HL-60 (cell line): ENCODE measurements at regions not wholly inside any gene's neighbourhood (a gene's known extent, or its start where the extent isn't known, plus 50 kb on each side); places are given as distances from the start of the nearest gene placed in this dataset.
A peak's percentile ranks its signal among the peaks of the same experiment; 100 is the strongest.

ENCODE experiments used
- DNase-seq, 2 experiments: peaks; one replicate each; pipeline ENCODE4 v3.0.0-alpha.2; 2010 to 2020; ENCODE audit warnings: low read depth in 1 of 2, low spot score in 1 of 2
- H3K27ac ChIP-seq: fragments of 250-450 bp; sonication (Bioruptor Pico); replicated peaks from 2 replicates; pipeline ENCODE4 v1.5.1; 2020; ENCODE audit warnings: mild to moderate bottlenecking, moderate library complexity
- H3K27me3 ChIP-seq: fragments of 250-450 bp; sonication (Bioruptor Pico); 2 replicates; pipeline ENCODE4 v1.5.1; 2021; ENCODE audit warnings: mild to moderate bottlenecking, moderate library complexity; ENCODE audit not compliant: insufficient read depth, poor library complexity, severe bottlenecking
- H3K4me3 ChIP-seq: replicated peaks from 2 replicates; pipeline ENCODE4 v1.5.1; 2011; ENCODE audit warnings: mild to moderate bottlenecking, control low read depth, low read length; ENCODE audit not compliant: insufficient read depth
- CTCF ChIP-seq: IDR thresholded peaks from one replicate; pipeline ENCODE4 v1.5.1; 2011; ENCODE audit warnings: low read length, control low read depth, inconsistent platforms; ENCODE audit not compliant: insufficient read depth
- GABPA ChIP-seq: IDR thresholded peaks from 2 replicates; pipeline ENCODE4 v1.6.1; 2012; ENCODE audit warnings: low read depth
- POLR2AphosphoS5 ChIP-seq: IDR thresholded peaks from 2 replicates; pipeline ENCODE4 v1.6.1; 2012; ENCODE audit warnings: low read depth
- SPI1 ChIP-seq: IDR thresholded peaks from 2 replicates; pipeline ENCODE4 v1.6.1; 2012; ENCODE audit warnings: low read depth, mild to moderate bottlenecking, borderline replicate concordance
- TF ChIP-seq, protein P1 (sequence below): IDR thresholded peaks from 2 replicates; pipeline ENCODE4 v1.6.1; 2012; ENCODE audit warnings: low read depth; ENCODE audit not compliant: insufficient replicate concordance

- Histone ChIP-seq H3K27me3 (no peaks in the 10 kb centered on the region), H3K4me3 (no peak overlapping the region), H3K27ac (no peak overlapping the region)
- peak in 1 of 2 experiments; percentile 49 for DNase-seq
- TF ChIP-seq SPI1, result peak; percentile 34; the same call in 1 of the 2 replicates
- TF ChIP-seq, protein P1, sequence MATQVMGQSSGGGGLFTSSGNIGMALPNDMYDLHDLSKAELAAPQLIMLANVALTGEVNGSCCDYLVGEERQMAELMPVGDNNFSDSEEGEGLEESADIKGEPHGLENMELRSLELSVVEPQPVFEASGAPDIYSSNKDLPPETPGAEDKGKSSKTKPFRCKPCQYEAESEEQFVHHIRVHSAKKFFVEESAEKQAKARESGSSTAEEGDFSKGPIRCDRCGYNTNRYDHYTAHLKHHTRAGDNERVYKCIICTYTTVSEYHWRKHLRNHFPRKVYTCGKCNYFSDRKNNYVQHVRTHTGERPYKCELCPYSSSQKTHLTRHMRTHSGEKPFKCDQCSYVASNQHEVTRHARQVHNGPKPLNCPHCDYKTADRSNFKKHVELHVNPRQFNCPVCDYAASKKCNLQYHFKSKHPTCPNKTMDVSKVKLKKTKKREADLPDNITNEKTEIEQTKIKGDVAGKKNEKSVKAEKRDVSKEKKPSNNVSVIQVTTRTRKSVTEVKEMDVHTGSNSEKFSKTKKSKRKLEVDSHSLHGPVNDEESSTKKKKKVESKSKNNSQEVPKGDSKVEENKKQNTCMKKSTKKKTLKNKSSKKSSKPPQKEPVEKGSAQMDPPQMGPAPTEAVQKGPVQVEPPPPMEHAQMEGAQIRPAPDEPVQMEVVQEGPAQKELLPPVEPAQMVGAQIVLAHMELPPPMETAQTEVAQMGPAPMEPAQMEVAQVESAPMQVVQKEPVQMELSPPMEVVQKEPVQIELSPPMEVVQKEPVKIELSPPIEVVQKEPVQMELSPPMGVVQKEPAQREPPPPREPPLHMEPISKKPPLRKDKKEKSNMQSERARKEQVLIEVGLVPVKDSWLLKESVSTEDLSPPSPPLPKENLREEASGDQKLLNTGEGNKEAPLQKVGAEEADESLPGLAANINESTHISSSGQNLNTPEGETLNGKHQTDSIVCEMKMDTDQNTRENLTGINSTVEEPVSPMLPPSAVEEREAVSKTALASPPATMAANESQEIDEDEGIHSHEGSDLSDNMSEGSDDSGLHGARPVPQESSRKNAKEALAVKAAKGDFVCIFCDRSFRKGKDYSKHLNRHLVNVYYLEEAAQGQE, result no peak
Measured at GRCh38 chr4:184315675-184316359, 98.1 kb upstream of the ENPP6 start.

- peak; percentile 40 to 78 for DNase-seq
- Histone ChIP-seq H3K27ac (no peak overlapping the region), H3K4me3 (no peak overlapping the region), H3K27me3 (no peaks in the 10 kb centered on the region)
- peak; percentile 77 for TF ChIP-seq SPI1
- TF ChIP-seq, protein P1, result no peak
Measured at GRCh38 chr4:184313702-184314659, 96.3 kb upstream of the ENPP6 start.

- Histone ChIP-seq H3K27ac (no peak overlapping the region), H3K27me3 (no peaks in the 10 kb centered on the region), H3K4me3 (no peak overlapping the region)
- TF ChIP-seq SPI1 (no peak), POLR2AphosphoS5 (no peak), GABPA (no peak), CTCF (no peak)
- TF ChIP-seq, protein P1, result no peak
- no peak for DNase-seq
Measured at GRCh38 chr4:184313058-184313581, 95.4 kb upstream of the ENPP6 start.

- no peaks in the 10 kb centered on the region for H3K27me3 ChIP-seq
- TF ChIP-seq SPI1, result no peak
- no peak for TF ChIP-seq POLR2AphosphoS5
- TF ChIP-seq, protein P1, result no peak
- no peak for TF ChIP-seq CTCF
- no peak for TF ChIP-seq GABPA
- no peak overlapping the region for H3K4me3 ChIP-seq
- H3K27ac ChIP-seq, result no peak overlapping the region
- DNase-seq, result no peak
Measured at GRCh38 chr4:184312126-184312525, 94.5 kb upstream of the ENPP6 start.
